NCI-H1436 (cell line): ENCODE measurements at regions not wholly inside any gene's neighbourhood (a gene's known extent, or its start where the extent isn't known, plus 50 kb on each side); places are given as distances from the start of the nearest gene placed in this dataset.
A peak's percentile ranks its signal among the peaks of the same experiment; 100 is the strongest.

Experiments used
- DNase-seq: peaks from one replicate; lab custom pipeline; 2025; lab: John Stamatoyannopoulos, UW

DNA sequence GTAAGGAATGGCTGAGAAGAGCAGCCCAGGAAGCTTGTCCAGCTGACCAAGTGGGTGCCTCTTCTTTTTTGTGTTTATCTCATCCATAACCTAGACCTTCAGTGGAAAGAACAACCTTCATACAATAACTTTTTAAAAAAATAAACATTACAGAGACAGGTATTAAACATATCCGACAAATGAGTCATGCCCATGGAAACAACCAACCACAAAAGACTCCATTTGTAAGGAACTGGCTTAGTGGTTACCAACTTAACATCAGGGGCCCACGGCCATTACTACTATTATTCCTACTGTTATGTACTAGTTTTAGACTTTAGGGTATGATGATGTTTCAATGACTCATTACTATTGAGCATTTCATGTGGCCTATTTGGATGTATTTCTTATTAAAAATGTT lies 191.7 kb upstream of the SERP2 start:
- DNase-seq, result no peak

DNA sequence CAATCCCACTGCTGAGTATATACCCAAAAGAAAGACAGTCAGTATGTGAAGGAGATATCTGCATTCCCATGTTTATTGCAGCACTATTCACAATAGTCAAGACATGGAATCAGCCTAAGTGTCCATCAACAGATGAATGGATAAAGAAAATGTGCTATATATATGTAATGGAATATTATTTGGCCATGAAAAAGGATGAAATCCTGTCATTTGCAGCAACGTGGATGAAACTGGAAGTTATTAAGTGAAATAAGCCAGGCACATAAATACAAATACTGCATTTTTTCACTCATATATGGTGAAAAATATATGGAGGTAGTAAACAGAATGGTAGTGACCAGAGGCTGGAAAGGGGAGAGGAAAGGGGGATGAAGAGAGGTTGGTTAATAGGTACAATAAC lies 188.9 kb upstream of the SERP2 start:
- DNase-seq, result no peak

DNA sequence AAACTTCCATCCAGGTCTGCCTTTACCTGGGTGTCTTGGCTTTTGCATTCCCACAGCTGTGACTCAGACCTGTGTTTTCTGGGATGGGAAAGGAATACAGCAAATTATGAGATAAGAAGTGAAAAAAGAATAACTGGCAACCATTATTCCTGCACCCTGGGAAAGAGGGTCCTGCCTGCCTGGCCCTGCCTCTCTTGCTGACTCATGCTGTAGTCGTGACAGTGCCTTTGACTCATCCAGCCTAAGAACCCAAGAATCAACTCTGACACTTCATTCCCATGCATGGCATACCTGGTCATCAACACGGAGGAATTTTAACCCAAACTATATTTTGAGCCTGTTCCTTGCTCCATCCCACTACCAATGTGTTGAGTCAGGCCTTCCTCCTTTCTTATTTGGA lies 185.4 kb upstream of the SERP2 start:
- no peak for DNase-seq

DNA sequence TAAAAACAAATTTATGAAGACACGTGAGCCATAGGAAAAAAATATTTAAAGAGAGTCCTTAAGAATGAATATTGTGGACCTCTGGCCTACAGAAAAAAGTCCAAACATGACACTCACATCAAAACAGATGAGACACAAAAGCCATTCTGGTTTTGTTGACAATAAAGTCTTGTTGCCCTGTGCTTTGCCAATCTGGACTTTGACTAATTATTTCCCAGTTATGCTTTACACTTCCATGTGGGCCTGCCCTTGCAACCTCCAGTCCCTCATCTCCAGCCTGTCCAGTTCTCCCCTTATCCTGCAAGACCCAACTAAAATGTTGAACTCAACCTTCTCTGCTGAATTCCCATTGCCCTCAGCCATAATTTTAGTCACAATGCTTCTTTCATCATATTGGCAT lies 184.5 kb upstream of the SERP2 start:
- no peak for DNase-seq

DNA sequence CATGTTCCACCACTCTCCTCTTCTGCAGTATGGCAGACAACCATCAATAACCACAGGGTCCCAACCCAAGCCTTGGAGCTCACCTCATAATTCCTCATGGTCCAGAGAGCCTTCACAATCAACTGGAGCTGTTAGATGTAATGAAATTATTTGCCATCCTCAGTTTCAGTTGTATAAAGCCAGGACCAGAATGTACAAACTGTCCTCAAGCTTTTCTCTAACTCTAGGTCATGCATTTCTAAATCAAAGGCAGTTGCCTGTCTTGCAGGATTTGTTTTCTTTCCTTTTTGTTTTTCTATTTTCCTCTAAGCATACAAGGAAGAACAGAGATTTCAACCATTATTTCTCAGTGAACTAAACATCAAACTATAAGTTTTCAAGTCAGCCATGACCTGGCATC lies 182.5 kb upstream of the SERP2 start:
- no peak for DNase-seq

DNA sequence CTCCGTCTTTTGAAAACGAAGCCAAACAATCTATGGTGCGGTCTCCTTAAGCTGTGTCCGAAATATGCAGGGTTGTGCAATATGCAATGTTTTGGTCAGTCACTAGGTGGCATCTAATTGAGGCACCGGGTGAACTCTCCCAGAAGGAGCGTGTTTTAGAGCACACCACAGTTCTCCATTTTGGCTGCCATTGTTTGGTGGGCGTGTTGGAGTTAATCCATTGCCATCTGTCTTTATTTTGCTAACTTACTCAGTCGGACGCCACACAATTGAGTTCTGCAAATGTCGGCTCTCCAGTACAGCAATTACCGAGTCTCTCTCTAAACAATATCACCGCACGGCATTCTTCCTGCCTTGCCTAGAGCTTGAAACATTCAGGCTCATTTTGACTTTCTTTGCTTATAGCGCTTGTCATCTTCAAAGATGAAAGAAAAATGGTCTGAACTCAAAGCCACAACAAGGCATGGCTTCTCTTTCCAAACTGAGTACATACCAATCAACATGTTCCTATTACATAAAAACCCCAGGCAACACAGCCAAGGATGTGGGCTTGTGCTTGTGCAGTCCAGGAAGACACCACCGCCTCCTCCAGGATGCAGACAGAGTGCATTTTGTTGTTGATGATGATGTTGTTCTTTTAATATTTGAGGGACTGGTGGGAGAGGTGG lies 182.0 kb upstream of the SERP2 start:
- no peak for DNase-seq

DNA sequence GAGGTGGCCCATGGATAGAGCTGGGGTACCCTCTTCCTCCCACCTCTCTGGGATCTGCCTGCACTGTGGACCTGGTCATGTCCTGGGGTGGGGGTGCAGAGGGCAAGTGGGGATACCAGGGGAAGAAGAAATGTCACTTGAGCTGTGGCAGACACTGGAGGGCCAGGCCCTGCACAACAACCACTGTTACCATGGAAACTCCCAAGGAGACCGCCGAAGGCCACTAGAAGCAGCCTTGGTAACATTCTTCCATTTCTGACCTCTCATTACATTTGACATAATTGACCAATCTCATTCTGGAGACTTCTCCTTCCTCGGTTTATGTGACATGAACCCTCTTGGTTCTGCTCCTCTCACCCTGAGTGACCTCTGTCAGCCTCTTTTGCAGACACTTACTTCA lies 179.9 kb upstream of the SERP2 start:
- DNase-seq, result no peak

DNA sequence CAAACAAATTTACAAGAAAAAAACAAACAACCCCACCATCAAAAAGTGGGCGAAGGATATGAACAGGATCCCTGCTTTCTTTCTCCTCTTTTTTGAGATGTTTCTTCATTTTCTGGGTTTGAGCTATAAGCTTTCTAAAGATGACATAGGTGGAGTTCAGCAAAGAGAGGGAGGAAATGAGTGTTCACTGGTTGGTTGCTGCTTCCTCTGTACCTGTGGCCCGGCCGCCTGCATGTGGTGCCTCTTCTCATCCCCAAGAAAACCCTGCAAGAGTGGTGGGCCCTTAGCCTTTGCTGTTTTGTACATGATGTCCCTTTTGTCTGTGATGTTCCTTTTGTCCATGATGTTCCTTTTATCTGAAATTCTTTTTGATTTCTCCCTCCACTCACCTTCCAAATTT lies 178.4 kb upstream of the SERP2 start:
- no peak for DNase-seq

DNA sequence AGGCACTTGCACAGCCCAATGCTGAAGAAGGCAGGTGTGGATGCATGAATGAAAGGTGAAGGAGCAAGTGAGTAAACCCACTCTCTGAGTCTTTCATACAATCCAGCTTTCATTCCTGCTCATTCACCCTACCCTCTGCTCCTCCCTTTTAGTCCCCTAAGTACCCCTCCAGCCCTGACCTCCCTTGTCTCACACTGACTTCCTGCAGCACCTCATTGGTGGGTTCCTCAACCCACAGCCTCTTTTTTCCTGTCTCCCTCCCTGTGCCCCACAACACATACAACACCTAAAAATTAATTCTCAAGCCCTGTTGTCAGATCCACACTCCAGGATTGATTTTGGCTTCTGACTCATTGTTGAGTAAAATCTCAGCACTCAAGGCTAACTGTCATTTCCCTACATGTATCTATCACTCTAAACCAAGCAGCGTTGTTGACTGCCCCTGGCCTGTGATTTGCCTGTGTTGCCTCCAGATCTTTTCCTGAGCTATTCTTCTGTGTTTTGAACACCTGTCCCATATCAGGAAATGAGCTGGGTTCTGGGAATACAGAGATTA lies 177.3 kb upstream of the SERP2 start:
- DNase-seq, result no peak

DNA sequence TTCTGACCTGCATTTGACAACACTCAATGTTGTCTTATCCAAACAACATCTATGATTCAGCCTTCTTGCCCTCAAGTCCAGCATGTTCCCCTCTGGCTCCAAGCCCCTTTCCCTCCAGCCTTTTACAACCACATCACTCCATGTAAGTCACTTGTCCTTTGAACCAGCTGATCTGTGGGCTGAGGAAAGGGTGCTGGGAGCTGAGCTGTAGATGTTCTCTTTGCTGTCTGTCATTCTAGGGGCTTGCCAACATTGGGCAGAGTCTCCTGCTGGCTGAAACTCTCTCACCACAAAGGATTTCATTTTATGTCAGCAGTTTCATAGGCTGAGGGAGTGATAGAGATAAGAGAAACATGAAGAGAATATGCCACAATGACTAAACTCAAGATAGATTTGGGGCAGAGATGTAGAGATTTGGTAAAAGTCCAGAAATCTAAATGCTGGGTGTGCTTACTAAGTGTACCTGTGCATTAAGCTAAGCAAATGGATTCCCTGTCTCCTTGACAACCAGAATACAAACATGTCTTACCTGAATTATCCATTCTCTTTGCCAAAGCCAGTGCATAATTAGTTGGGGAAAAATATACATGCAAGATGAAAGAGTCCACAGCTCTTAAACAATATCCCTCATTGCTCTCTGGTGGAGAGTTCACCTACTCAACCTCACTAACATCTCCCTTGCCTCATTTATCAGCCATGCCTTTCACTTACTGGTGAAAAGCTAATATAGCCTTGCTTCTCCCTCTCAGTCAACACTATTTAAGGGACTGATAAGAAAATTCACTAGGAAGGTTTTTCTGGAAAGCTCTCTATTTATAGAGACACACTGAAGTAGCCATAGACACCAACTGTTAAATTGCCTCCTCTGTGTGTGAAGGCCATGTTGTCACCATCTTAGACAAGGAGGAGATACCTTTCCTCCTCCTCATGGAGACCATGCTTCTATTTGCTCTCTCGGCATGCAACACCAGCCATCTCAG lies 175.5 kb upstream of the SERP2 start:
- no peak for DNase-seq

DNA sequence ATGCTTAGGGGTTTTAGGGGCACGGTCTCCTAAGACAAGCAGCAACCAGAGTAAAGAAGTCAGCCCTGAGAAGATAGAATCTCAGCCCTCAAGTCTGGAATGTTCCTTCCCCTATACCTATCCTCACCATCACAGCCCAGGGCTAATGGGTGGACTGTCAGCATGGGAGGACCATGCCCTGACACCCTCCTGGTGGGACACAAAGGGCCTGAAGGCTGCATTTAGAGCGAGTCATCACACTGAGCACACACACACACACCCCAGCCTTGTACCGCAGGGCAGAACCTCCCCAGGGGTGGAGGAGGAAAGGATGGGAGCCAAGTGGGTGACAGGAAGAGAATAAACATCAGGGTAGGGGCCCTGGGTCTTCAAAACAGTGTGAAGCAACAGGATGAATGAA lies 174.8 kb upstream of the SERP2 start:
- DNase-seq, result no peak

DNA sequence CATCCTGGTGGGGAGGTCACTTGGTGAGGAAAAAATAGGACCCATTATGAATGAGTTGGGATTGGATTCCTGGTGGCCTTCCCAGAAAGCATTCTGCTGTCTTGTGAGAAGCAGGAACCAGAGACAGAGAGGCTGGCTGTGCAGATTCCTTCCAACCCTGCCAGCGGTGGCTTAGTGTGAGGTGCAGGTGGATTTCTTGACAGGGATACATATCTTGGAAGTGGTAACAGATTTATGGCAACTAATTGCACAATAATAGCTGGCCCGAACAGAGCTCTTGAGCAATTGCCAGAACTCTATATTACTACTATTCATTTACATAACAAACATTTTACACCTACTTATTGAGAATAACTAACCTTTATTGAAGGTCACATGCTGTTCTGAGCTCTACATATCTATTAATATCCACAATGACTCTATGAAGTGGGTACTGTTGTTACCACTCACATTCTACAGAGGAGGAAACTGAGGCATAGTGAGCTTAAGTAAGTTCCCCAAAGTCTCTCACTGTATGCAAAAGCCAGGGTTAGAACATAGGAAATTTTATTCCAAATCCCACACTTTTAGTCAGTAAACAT lies 173.9 kb upstream of the SERP2 start:
- no peak for DNase-seq

DNA sequence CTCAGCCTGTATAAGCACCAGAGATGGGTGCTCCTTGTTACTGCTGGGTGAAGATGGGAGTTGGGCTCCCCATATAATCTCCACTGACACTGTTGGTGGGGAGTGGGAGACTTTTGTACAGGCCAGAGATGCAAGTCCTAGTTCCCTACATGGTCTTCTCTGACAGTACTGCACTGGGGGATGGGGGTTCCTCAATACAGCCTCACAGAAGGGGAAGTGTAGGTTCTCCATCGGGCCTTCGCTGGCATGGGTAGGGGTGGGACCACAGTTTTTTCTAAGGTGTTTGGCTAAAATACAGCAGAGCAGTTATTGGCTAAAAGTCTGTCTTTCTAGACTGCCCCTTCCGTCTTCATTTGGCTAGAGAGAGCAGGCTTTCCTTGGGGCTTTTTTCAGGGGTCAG lies 167.2 kb upstream of the SERP2 start:
- no peak for DNase-seq

DNA sequence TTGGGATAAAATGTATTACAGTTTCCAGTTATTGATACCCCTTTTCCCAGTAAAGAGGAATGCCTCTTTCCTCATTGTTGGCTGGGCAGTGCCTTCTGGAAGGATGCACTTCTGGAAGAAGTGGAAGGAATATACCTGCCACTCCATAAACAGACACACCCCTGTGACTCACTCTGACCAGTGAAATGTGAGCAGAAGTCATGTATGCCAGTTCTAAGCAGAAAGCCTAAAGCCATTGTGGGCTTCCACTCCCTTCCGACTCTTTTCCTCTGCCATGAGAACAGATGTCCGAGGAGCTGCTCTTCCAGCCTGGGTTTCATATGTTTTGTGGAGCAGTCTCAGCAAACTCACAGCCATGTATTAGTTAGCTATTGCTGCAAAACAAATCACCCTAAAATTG lies 166.1 kb upstream of the SERP2 start:
- DNase-seq, result no peak

DNA sequence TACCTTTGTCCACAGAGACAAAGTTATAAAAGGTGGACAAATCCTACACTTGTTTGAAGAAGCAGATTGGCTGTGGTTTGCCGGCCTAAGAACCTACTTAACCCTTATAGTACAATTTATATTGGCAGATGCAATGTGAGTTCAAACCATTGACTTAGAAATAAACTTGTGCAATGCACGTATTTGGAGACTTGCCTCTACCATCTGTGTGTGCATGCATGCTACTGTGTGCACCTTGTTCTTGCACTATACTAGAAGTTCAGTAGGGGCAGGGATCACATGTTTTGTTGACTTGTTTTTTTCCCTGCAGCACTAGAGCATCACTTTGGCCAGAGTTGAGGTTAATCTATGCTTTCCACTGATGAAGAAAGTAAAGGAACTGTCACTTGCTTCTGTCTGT lies 163.1 kb upstream of the SERP2 start:
- no peak for DNase-seq

DNA sequence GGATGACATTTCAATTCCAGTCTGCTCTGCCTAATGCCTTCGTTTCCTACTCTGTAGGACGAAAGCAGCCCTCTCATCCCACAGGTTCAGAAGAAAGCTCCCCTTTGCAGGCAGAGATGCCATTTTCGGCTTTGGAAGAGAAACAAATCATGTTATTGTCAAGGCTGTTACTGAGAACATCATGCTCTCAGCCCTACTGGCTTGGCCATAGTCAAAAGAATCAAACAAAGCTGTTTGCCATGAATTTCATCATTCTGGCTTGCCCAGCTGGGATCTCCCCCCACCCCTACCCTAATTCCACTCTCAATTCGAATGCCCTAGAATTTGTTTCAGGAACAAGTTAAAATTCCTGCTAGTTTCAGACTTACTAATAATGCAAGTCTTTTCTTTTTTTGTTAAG lies 162.3 kb upstream of the SERP2 start:
- DNase-seq, result no peak

DNA sequence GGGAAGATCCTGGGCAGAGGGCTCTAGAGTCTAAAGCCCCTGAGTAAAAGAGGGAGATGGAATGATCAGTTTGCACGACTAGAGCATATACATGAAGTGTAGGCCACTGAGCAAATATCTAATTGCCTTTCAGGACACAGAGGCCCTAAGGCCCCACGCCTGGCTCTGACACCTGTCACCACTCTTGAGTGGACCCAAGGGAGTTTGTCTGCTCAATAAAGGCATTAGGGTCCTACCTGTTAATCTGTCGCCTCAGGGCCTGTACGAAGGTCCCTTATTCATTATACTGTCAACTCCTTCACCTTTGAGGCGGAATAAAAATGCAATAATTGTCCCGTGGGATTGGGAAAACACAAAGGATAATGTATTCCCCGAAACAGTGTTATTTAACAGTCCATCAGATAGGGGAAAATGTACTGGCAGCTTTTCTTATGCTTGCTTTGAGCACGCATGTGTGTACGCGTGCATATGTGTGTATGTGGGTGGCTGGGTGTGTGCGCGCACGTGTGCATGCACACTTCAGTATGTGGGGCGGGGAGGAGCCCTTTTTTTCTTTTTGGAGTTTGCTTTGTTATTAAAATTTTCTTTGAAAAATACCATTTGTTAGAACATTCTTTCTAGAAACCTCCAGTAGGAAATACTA lies 161.8 kb upstream of the SERP2 start:
- DNase-seq, result peak; percentile 82

DNA sequence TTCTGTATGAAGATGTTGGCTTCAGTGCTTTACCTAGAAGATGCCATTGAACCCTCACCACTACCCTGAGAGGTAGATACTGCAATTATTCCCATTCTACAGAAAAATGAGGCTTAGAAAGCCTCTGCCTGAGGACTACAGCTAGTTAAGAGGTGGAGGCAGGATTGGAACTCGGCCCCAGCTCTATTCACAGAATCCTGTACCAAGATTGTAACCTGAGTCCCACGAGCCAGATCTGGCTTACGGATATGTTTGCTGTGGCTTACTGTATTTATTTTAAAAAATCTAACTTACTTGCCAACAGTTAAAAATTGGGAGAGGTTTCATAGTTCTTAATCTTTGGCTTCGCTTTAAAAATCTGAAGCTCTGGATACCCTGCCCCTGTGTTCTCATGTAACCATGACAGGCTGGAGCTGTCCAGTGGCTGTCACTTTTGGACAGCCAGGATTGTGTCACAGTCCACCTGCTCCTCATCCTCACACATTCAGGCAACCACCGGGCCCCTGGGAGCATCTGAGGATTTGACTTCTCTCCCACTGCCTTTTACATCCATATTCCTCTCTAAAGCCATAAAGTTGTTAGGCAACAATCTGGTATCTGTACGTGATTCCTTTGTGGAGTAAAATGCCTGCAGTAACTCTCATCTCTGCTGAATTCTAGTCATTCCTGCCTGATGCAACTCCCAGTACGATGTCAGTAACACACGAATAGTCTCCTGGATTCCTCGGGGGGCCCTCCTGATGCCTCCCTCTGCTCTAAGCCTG lies 160.8 kb upstream of the SERP2 start:
- no peak for DNase-seq

DNA sequence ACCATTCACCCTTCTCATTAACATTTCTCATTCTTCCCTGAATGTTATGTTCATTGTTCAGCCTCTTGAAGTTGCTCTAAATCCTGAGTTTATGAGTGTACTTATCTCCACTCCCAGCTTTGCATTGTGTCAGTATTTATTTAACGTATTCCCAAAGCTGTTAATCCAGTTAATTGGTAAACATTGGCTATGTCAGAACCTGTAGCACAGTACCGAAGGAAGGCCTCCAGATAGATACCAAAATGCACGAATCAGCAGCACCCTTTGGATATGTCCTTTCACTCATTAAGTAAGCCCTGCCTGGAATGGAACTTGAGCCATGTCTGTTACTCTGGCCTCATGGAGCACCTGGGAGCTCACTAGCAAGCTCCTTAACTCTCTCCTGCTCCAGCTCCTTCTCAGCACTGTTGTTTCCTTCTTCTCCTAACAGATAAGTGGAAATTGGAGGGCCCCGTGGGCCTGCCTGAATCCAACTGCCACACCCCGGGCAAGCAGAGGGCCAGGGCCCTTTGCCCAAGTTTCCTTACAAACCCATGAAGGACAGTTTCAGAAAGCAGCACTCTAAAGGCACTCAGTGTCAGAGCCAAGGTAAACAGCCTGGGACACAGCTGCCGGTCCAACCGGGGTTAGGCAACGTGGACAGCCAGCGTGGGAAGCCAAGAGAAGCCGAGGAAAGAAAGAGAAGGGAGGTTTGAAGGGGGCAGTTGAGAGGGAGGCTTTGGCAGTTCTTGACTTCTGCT lies 155.0 kb upstream of the SERP2 start:
- peak; percentile 28 for DNase-seq

DNA sequence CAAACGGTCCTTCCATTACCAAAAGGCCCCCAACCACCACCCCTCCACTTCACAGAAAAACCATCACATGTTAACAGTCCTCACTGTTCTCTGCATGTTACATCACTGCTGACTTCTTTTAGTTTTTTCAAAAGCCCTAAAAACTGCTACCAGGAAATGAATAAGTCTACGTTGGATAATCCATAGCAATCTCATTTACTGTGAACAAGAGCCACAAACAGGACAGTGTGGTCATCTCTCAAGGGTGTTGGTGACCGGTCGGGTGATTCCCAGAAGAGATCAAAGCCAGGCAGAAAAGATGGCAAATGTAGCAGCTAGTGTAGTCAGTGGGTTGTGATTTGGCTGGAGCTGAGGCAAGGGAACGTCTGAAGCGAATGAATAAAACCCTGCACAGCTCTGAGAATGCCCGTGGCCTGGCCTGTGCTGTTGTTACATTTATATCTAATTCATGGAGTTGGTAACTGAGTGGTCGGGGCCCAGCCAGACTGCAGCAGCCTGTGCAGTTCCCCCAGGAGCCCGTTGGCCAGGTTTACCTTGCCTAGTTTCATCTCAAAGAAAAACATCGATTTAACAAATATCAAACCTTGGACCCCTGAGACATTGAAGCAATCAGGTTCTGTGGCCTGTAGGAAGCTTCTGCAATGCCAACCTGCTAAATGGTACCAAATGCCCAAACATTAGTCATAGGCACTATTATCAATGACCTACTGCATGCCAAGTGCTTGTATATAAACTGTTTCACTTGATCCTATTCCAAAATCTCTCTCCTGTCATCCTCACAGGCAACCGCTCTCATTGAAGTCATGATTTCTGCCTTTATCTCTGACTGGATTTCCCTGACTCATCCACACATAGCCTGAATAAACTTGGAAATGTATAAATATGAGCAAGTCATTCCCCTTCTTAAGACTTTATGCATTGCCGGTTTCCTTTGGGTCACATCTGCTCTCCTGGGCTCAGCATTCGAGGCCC lies 153.8 kb upstream of the SERP2 start:
- DNase-seq, result no peak
